Lower leg skin (tissue), 4 donors: ENCODE measurements at regions not wholly inside any gene's neighbourhood (a gene's known extent, or its start where the extent isn't known, plus 50 kb on each side); places are given as distances from the start of the nearest gene placed in this dataset.

ENCODE experiments used
- DNase-seq, 2 donors: peaks; one replicate each; pipeline ENCODE4 v3.0.0-alpha.2; 2019; ENCODE audit warnings: low spot score in 2 of 2
- H3K4me3 ChIP-seq: fragments of 200-600 bp; sonication (generic); 2 replicates; pipeline ENCODE4 v1.5.1; 2017; ENCODE audit warnings: mild to moderate bottlenecking, low read depth; ENCODE audit not compliant: poor library complexity, severe bottlenecking
- CTCF ChIP-seq, 3 donors: fragments of 450-650 bp; IDR thresholded peaks; one replicate each; pipeline ENCODE4 v1.5.1; 2016; ENCODE audit warnings: antibody characterized with exemption in 3 of 3, mild to moderate bottlenecking in 3 of 3, moderate library complexity in 2 of 3
- POLR2A ChIP-seq, 2 donors: fragments of 450-650 bp; IDR thresholded peaks; one replicate each; pipeline ENCODE4 v1.6.1; 2016 to 2017; ENCODE audit warnings: antibody characterized with exemption in 2 of 2, mild to moderate bottlenecking in 1 of 2, moderate library complexity in 1 of 2
- WGBS, 2 donors: methylation state at CpG; one replicate each; pipeline ENCODE4 v1.1.5; 2018; 5-methylcytosine and 5-hydroxymethylcytosine counted together
- intact Hi-C: fragments of 100-400 bp; cut with DNase I; formaldehyde crosslinking; loops from one replicate; pipeline ENCODE4 v1.15.0; 2023; ENCODE audit warnings: low total_unique reads

- WGBS, 2 donors = 88 to 91% methylated on average over 2 of the region's 2 CpGs
- TF ChIP-seq POLR2A (IDR thresholded peaks at IDR 0.05) (no peak), CTCF (IDR thresholded peaks at IDR 0.05) (no peak)
- DNase-seq = no peak
- H3K4me3 ChIP-seq = no peak overlapping the region
- intact Hi-C loops = no loop called here
These were observed 943.5 kb upstream of the CITED2 start for GRCh38 chr6:140317950-140318349.

- no peak for DNase-seq
- intact Hi-C loops = no loop called here
- H3K4me3 ChIP-seq = no peak overlapping the region
- TF ChIP-seq POLR2A (IDR thresholded peaks at IDR 0.05) = no peak
- TF ChIP-seq CTCF (IDR thresholded peaks at IDR 0.05) = no peak
- 79 to 85% methylated on average over 4 of the region's 4 CpGs for WGBS, 2 donors
These were observed 942.5 kb upstream of the CITED2 start for GRCh38 chr6:140316966-140317365.

DNA sequence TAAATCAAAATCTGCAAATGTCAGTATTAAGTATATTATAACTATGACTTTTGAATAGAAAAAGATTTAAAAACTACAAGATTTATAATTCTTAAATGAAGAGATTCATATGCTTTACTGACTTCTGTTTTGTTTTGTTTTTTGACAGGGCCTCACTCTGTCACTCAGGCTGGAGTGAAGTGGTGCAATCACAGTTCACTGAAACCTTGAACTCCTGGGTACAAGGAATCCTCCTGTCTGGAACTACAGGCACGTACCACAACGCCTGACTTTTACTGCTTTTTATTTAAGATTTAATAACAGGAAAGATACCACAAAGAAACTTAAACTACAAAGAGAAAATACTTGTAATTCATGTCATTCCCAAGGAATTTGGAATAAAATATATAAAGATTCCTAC, 940.2 kb upstream of the CITED2 start:
- WGBS, 2 donors = 80 to 83% methylated on average over 2 of the region's 2 CpGs
- DNase-seq = no peak
- no peak overlapping the region for H3K4me3 ChIP-seq
- intact Hi-C loops = no loop called here
- TF ChIP-seq CTCF (IDR thresholded peaks at IDR 0.05) = no peak
- no peak for TF ChIP-seq POLR2A (IDR thresholded peaks at IDR 0.05)

DNA sequence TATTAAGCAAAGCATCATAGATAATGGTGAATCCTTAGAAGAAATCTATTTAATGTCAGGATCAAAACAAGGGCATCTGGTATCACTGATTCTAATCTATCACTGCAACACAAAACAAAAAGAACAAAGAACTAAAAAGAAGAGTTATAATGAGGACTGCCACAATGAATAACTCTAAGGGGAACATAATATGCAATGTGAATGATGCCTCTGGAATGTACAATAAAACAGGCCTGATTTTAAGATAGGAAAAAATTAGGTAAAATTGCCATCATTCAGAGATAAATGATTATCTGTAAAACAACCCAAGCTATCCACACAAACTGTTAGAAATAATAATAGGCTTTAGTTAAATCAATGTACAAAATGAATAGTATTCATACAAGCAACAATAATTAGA, 936.7 kb upstream of the CITED2 start:
- intact Hi-C loops = no loop called here
- no peak overlapping the region for H3K4me3 ChIP-seq
- DNase-seq = no peak
- TF ChIP-seq CTCF (IDR thresholded peaks at IDR 0.05) (no peak), POLR2A (IDR thresholded peaks at IDR 0.05) (no peak)

- TF ChIP-seq CTCF (IDR thresholded peaks at IDR 0.05) = no peak
- no peak for TF ChIP-seq POLR2A (IDR thresholded peaks at IDR 0.05)
- intact Hi-C loops = no loop called here
- WGBS, 2 donors = 80 to 83% methylated on average over 8 of the region's 8 CpGs
- no peak overlapping the region for H3K4me3 ChIP-seq
- DNase-seq = no peak
These were observed 928.9 kb upstream of the CITED2 start for GRCh38 chr6:140303218-140303949.

DNA sequence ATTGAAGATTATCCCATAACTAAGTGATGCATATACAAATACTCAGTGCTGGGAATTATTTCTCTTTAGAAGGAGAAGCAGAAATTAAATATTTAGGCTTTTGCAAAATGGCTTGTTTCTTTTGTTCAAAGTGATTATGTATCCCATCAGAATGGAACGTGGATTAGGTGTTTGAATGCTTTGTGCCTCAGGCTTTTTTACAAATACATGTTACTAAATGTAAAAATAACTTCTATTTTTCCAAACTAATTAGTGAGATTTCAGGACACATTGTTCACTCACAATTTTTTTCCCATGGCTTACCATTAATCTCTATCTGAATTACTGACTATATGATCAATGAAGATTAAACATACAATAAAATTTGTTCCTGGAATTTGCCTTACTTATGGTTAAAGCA, 925.9 kb upstream of the CITED2 start:
- TF ChIP-seq CTCF (IDR thresholded peaks at IDR 0.05) (no peak), POLR2A (IDR thresholded peaks at IDR 0.05) (no peak)
- H3K4me3 ChIP-seq = no peak overlapping the region
- DNase-seq = no peak
- 50 to 56% methylated on average over 1 of the region's 1 CpG for WGBS, 2 donors
- intact Hi-C loops = no loop called here
